A204.1 (cell line): ENCODE measurements at regions not wholly inside any gene's neighbourhood (a gene's known extent, or its start where the extent isn't known, plus 50 kb on each side); places are given as distances from the start of the nearest gene placed in this dataset.
"Not testable (repeated sequence)": the region's sequence is repeated elsewhere in the genome, so short reads cannot be mapped to it uniquely, and the experiment has no call there.

ENCODE experiments used
- FAIRE-seq: peaks from 2 replicates; lab custom pipeline; 2012; peaks lifted over from hg19 to GRCh38; lab: Jason Lieb, UNC

DNA sequence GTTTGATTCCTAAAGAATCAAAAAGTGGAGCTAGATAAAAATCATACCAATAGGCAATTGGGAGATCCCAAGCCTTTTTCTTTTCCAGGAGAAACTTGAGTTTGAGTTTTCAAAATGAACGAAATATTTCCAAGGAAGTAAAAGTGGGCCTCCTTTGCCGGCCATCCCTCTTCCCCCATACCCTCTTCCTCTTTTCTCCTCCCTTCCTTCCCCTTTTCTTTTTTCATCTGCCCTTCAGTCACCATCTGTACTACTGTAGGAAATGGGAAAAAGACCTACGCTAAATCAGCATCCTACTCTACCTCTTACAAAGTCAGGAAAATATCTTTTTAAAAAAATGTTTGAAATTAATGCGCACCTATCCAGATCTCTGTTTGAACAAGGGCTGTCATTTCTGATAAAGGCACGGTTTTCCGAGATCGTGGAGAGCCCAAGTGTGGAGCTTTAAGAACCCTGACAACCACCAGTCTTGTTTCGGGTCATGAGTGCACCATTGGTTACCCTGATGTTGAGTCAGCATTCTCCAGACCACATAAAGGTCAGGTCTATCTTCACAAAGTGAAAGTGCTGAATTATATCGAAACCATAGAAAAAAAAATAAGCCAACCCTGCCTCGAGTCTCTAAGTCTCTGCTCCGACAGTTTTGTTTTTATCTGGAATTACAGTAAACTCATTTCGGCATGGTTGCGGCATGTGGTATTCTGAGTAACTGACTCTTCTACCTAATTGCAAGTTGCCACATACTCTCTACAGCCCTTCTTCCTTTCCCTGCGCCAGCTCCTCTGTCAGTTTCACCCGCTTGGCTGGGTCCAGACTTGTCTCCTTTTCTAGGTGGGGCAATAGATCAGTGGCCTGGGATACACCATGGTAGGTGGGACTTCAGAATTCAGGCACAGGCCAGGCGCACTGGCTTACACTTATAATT, 140.2 kb upstream of the KLF3 start:
- no peak for FAIRE-seq

DNA sequence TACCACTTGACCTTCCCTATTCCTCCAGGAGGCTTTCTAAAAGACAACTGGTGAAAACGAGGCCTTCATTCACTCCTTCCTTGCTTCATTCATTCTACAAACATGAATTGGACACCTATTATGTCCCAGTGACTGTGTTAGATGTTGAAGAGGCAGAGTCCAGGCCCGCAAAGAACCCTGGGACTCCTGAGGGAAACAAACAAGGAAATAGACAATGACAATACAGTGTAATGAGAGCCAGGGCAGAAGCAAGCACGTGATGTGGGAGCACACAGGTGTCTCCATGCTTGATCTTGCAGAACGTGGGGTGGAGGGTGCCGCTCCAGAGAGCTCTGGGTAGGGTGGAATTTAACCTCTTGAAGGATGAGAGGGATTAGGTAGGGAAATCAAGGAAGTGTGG, 137.6 kb upstream of the KLF3 start:
- no peak for FAIRE-seq

DNA sequence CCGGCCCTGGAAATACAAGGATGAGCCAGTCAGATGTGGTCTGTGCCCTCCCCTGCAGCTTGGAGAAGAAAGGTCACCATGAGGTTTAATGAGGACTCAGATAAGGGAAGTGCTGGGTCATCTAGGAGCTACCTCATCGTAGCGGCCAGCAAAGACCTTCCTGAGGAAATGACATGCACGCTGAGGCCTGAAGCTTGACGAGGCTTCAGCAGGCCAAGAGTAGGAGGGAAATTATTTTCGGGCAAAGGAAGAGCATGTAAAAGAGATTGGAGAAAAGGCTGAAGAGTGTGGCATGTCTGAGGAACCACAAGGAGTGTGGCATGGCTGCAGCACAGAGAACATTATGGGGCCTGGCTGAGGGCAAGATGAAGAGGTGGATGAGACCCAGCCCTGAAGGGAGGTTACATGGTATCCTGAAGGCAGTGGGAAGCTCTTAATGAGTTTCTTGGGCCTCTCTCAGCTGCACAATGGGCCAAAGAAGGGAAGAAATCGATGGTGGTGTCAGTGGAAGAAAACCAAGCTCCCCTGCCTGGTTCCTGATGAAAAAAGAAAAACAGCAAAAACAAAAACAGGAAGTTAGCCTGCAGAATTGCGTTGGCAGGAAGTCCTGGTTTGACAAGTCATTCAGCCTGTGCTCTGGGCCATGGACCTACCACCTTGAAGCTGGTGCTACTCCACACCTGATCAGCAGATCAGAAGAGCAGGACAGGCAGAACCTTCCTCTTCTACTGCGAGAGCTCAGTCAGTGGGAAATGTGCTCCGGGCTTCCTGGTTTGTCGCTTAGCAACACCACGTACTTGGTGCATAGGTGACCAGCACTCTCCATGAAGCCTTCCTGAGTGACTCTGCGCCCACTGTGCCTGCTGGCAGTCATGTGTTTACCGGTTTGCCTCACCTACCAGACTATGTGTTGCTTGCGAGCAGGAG, 134.5 kb upstream of the KLF3 start:
- no peak for FAIRE-seq

DNA sequence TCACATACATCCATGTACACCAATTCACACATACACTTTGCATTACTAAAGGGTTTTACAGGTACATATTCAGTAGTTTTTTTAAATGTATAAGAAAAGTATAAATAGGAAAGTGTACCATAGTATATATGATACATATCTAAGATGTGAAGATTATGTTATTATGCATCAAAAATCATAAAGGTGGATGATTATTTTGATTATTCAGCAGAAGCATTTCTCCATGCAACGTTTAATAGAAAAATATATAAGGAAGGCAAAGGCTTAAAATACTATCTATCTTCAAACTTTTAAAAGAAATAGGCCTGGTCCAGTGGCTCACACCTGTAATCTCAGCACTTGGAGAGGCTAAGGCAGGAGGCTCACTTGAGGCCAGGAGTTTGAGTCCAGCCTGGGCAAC, 133.5 kb upstream of the KLF3 start:
- no peak for FAIRE-seq

DNA sequence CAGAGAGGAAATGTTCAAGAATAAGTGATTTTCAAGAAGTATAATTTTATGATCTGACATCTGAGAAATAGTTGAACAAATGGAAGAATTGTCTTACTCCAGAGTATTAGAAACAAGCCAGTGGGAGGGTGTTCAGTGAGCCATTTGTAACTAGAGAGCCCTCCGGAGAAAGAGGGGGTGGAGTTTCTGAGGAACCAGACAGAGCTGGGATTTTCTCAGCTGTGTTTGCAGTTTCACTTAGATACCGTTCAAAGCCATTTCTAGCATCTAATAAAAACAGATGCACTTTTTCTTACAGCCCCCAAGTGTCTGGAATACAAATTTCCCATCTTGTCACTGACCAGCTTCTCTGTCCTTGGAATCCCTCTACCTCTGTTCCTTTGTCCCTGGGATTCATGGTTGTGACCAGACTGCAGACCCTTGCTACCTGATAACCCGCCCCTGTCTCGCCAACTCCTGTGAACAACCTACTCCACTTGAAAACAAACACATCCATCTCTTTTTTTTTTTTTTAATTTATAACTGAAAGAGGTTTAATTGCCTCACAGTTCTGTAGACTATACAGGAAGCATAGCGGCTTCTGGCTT, 132.8 kb upstream of the KLF3 start:
- FAIRE-seq: no peak

DNA sequence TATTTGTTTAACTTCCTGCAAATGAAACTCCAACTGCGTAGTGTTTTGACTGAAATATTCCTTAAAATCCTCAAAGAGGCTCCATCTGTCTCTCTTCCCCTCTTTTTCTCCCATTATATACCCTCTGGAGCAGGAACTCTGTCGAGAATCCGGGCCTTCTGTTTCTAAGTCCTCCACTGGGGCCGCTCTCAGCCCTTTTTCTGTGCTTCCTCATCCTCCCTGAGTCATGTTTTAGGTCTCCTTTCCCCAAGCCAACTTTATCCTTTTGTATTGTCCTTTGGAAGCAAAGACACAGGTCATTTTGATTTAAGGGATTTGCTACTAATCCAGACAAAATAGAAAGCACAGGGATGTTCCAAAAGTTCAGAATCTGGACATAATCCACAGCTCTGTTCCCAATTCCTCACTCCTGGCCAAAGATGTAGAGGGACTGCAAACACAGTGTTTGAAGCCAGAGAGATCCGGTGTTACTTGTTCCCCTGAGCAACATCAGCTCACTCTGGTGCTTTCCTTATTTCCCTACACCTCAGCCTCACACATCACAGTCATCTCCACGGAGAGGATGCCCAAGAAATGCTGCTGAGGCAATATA, 131.0 kb upstream of the KLF3 start:
- no peak for FAIRE-seq

DNA sequence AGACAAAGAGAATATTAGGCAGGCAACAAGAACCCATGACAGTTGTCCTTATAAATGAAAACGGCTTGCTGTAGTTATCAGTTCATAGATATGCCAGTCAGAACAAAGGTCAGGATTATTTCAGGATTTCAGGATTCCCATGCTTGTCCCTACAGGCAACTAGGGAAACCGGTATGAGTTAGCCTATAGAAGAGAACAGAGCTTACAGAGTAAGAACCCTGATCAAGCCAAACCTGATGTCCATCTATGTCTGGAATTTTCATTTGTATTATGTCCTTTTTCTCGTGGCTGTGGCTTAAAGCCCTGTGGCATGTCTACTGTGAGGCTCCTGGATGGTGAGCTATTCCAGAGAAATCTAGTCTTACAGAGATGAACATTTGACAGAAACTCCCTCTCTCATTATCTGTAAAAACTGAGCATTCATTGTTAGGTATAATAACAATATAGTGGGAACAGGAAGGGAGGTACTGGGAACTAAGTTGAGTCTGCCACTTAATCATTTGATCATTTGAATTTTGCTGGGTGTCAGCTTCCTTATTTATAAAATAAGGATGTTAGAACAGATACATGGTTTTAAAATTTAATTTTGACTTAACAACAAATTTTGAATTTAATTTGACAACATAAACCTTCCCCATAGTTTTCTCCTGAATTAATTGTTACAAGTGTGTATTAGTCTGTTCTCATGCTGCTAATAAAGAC, 129.5 kb upstream of the KLF3 start:
- FAIRE-seq: no peak

DNA sequence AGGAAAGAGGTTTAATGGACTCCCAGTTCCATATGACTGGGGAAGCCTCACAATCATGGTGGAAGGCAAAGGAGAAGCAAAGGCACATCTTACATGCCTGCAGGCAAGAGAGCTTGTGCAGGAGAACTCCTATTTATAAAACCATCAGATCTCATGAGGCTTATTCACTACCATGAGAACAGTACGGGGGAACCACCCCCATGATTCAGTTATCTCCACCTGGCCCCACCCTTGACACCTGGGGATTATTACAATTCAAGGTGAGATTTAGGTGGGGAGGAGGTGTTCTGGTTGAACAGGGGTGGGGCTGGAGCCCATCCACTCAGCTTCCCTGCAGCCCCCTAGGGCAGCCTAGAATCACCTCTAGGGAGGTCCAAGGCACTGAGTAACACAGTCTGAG, 128.9 kb upstream of the KLF3 start:
- FAIRE-seq: not testable (repeated sequence)

DNA sequence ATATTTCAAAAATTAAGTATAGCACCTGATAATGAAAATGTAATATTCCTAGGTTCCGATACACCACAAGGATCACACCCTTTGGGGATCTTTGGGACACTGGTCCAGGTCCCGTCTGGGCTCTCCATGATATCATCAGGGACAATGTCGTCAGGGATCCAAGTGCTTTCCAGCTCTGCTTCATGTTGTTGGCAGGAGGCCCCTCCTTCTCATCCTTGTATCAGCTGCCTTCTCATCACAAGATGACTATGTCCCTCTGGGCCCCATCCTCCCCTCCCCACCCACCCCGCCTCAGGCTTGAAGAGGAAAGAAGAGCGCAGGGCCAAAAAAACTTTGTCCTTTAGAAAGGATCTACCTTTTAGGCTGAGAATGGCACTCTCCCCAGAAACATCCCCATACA, 128.3 kb upstream of the KLF3 start:
- FAIRE-seq: no peak

DNA sequence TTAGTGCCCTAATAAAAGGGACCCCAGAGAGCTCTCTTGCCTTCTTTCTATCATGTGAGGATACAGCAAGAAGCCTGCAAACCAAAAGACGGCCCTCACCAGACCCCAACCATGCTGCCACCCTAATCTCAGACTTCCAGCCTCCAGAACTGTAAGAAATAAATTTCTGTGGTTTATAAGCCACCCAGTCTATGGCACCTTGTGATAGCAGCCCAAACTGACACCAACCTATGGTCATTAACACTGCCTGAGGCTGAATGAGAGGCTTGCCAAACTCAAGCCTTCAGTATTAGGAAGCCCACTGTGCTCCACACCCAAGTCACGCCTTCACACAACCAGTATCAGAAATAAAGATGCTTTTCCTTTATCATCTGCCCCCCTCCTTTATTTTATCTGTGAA, 127.3 kb upstream of the KLF3 start:
- no peak for FAIRE-seq

DNA sequence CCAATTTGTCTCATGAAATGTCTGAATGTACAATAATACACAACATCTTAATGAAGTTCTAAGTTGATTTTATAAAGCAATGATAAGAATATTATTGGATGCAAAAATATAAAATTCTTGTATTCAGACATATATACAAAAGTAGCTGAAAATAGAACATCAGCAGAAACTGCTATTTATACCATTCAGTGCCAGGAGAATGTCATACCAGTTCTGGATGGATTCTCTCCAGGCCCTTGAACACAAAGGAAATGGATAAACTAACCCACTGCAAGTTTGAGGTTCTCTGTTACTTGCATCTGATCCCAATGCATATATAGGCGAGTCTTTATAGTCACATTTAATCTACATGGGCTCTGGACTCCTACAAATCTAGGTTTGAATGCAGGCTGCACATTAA, 126.3 kb upstream of the KLF3 start:
- no peak for FAIRE-seq

DNA sequence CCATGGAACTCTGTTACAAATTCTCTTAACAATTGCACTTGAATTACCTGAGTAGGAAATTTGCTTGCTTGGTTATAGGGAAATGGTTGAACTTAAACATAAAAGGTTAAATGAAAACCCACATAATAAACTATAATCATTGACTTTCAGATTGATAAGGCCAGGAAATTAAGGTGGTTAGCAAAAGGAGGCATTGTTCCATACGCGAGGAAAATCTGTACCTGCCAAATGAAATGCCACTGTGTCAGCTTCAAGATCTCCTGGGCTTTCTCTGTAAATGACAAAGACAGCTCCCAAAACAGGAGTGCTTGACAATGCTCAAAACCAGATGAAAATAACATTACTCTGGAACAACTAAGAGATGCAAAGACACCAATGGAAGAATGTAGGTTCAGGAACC, 125.5 kb upstream of the KLF3 start:
- FAIRE-seq: no peak

DNA sequence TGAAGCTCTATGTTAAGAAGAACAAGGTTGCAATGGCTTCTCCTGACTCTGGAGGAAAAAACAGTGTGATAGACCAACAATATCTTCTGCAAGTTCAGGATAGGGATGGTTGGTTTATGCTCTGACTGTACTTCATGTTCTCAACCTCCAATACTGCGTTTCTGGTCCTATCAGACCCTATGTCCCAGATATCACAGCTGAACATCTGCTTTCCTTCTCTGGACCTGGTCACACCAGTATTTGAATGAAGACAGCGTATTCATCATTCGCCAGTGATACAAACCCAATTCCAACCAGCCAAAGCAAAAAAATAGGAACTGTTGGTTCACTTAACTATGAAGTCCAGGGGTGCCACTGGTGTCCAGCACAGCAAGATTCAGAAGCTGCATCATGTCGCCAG, 124.5 kb upstream of the KLF3 start:
- FAIRE-seq: no peak

DNA sequence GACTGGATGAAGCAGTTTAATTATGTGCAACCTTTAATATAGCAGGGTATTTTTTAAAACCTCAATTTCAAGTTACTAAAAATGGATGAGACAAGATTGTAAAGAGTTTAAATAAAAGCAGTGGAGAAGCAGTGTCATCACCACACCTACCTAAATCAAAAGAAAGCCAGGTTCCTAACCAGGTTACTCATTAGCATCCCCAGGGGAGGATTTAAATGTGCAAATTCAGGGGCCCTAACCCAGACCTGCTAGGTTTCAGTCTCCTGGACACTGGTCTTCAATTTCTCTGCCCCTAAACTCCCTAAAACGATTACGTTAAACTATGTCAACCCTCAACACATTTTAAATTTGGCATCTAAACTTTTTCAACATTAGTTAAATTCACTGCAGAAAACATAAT, 116.9 kb upstream of the KLF3 start:
- FAIRE-seq: no peak

DNA sequence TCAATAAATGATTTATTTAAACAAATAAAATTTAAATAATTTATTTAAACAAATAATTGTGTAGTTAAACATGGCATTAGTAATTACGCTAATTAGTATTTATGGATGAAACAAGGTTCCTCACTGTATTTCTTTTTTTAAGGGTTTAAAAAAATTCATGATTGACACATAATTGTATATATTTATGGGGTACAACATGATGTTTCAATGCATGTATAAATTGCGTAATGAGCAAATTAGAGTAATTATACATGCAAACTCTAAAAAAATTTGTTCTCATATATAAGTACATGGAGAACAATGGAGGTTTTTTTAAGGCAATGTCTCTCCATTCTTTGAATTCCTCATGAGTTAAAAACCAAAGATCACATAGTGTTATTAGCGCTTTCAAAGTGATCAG, 115.7 kb upstream of the KLF3 start:
- peak; percentile 83 for FAIRE-seq

DNA sequence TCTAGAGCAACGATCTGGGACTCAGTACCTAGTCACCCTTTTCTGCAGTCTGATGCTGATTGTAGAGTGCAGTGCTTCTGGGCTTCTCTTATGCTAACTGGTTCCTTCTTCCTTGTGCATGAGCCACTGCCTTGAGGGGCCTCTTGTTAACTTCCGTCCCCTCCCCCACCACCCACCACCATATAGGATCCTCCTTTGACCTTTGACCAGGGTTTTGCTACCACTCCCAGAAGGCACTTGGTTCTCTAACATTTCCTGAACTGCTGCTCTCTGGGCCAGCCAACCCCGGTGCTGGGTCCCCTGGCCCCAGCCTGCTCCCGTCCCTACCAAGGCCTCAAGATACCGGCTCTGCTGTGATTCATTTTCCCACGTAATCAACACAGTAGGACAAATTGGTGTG, 104.6 kb upstream of the KLF3 start:
- FAIRE-seq: no peak

DNA sequence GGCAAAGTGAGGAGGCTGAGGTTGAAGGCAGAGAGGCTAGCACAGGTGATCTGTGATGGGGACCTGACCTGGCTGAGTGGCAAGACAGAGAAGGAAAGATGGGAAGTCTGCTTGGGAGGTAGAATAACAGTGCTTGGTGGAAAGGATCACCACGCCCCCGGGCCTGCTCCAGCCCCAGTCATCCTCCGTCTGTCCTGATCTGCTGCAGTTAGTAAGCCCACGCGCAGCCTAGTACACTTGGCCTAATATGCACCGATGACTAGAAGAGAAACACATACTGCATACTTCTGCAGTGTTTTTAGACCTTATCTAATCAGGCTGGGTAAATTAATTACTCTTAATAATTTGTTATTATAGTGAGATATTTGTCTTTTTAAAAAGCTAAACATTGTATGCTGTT, 103.7 kb upstream of the KLF3 start:
- no peak for FAIRE-seq

DNA sequence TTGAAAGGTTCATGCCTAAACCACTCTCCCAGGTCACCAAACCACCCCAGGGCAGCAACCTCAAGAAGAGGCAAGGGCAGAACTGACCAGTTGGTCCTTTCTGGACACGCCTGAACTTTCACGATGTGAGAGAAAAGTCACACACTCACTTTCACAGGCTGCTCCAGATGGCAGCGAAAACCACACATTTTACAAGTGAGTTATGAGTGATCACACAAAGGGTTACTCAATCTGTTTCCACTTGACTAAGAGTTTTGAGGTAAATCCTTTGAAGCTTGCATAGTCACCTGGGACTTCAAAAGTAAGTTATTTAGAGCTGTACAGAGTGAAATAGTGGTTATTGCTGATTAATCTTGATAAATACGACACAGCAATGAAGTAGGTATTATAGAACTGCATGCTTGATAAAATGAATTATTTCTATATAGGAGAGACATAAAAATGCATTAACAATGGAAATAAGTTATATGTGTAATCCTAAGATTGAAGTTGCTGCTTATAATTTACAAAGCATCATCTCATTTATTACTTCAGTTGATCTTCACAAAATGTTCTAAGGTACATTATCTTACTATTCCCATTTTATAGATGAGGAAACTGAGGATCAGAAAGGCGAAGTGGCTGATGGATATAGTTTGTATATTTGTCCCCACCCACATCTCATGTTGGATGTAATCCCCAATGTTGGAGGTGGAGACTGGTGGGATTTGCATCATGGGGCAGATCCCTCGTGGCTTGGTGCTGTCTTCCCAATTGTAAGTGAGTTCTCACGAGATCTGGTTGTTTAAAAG, 103.0 kb upstream of the KLF3 start:
- no peak for FAIRE-seq

DNA sequence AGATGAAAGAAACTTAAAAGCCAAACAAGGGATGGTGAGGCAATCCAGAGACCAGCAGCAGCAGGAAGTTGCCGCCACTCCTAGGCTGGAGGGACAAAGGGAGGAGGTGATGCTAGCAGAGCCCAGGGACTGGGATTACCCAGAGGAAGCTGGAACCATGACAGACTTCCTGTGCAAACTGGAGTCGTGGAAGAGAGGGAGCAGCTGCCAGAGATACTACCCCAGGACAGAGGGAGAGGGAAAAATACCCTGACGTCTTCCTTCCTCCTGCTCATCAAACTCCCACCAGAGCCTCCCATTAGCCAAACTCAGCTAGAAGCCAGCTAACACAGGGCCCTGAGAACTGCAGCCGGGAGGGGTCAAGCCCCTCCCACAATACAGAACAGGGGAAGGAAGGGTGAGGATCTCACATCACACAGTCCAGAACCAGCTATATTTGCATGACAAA, 101.2 kb upstream of the KLF3 start:
- FAIRE-seq: no peak

DNA sequence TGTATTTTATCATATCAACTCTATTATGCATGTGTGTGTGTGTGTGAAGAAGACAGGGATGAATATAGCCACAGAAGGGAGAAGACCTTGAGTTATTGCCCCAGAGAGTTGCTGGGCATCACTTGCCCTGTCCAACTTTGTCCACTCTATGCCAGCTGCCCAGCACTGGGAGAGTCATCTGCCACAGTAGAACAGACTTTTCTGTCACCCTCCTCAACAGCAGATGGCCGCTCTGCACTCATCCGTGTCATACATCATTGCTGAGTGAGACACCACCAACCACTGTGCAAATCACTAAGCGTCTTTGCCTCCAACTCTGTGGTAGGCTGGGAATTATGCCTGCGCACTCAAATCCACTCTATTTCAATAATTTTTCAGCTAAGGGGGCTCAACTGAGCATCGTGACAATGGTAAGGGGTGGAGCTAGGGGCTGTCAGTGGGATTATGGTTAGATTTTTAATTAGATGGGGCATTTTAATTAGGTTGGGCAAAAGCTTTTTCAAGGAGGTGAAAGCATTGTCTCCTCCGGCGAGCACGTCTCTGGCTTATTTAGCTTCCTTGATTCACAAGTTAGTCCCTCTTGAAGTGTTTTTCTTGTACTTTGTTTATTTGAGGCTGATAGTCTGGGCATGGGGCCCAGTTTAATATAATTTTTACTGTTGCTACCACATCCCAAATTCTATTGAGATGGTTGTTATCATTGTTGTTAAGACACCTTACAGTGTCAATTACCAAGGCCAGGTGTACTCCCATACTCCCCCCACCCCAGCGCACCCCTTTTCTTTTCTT, 100.1 kb upstream of the KLF3 start:
- FAIRE-seq: no peak
